ENCODE measurements at regions not wholly inside any gene's neighbourhood (a gene's known extent, or its start where the extent isn't known, plus 50 kb on each side); places are given as distances from the start of the nearest gene placed in this dataset.

DNA sequence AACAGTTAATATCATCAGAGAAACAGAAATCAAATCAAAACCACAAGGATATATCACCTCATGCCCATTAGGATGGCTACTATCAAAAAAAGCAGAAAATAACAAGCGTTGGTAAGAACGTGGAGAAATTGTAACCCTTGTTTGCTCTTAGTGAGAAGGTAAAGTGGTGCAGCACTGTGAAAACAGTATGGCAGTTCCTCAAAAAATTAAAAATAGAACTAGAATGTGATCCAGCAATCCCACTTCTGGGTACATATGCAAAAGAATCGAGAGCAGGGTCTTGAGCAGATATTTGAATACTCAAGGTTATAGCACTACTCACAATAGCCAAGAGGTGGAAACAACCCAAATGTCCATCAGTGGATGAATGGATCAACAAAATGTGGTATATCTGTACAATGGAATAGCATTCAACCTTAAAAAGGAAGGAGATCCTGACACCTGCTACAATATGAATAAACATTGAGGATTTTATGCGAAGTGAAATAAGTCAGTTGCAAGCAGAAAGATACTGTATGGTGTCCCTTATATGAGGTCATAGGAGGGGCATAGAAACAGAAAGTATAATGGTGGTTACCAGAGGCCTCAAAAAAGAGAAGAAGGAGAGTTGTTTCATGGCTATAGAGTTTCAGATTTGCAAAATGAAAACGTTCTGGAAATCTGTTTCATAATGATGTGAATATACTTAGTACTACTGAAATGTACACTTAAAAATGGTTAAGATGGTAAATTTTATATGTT is 131.0 kb upstream of the EEA1 start:
- TF ChIP-seq, protein P1, sequence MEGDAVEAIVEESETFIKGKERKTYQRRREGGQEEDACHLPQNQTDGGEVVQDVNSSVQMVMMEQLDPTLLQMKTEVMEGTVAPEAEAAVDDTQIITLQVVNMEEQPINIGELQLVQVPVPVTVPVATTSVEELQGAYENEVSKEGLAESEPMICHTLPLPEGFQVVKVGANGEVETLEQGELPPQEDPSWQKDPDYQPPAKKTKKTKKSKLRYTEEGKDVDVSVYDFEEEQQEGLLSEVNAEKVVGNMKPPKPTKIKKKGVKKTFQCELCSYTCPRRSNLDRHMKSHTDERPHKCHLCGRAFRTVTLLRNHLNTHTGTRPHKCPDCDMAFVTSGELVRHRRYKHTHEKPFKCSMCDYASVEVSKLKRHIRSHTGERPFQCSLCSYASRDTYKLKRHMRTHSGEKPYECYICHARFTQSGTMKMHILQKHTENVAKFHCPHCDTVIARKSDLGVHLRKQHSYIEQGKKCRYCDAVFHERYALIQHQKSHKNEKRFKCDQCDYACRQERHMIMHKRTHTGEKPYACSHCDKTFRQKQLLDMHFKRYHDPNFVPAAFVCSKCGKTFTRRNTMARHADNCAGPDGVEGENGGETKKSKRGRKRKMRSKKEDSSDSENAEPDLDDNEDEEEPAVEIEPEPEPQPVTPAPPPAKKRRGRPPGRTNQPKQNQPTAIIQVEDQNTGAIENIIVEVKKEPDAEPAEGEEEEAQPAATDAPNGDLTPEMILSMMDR (IDR thresholded peaks at IDR 0.05; ENCODE audit: poor library complexity) = no peak
- no peak for TF ChIP-seq EZH2 (IDR thresholded peaks at IDR 0.05; ENCODE audit: borderline replicate concordance)
- TF ChIP-seq EZH2phosphoT487 (IDR thresholded peaks at IDR 0.05; ENCODE audit: low read depth, severe bottlenecking, unreplicated experiment) = no peak
